PC-3 (cell line): ENCODE measurements at regions not wholly inside any gene's neighbourhood (a gene's known extent, or its start where the extent isn't known, plus 50 kb on each side); places are given as distances from the start of the nearest gene placed in this dataset.

Source experiments
- ATAC-seq: fragments of 200-7000 bp; cut with Tn5 transposase; 2 replicates; pipeline ENCODE4 v1.9.1; 2020; ENCODE audit warnings: mild to moderate bottlenecking, moderate library complexity
- BruUV-seq: library from RNA; stranded (reverse); fragments of 400-500 nt; replicated peaks from 2 replicates; lab custom pipeline; 2021; lab: Mats Ljungman, UMichigan
- CTCF ChIA-PET: fragments of 300-600 bp; sonication (Branson Sonifier 250); formaldehyde crosslinking; loops from one replicate; lab custom pipeline; 2022; ENCODE audit warnings: antibody characterized with exemption; lab: Charles Lee
- POLR2A ChIA-PET: fragments of 300-600 bp; sonication (Branson Sonifier 250); formaldehyde crosslinking; loops from one replicate; lab custom pipeline; 2022; ENCODE audit warnings: antibody characterized with exemption; ENCODE audit not compliant: unreplicated experiment; lab: Charles Lee
- DNase-seq: peaks from one replicate; pipeline ENCODE4 v3.0.0-alpha.2; 2015
- H2AFZ ChIP-seq: fragments of 300-600 bp; sonication (generic); 2 replicates; pipeline ENCODE4 v1.6.0; 2016; ENCODE audit warnings: antibody characterized with exemption, low read length
- H3F3A ChIP-seq: fragments of 300-600 bp; sonication (generic); one replicate; pipeline ENCODE4 v1.6.0; 2017; ENCODE audit warnings: antibody characterized with exemption, low read length, control low read depth, mild to moderate bottlenecking; ENCODE audit not compliant: unreplicated experiment
- H3K27ac ChIP-seq: fragments of 300-600 bp; sonication (generic); 2 replicates; pipeline ENCODE4 v1.5.1; 2016; ENCODE audit warnings: mild to moderate bottlenecking, low read length
- H3K27me3 ChIP-seq: fragments of 300-600 bp; sonication (generic); 2 replicates; pipeline ENCODE4 v1.6.1; 2016; ENCODE audit warnings: low read length, mixed read lengths
- H3K36me3 ChIP-seq: fragments of 300-600 bp; sonication (generic); 2 replicates; pipeline ENCODE4 v1.6.1; 2016; ENCODE audit warnings: low read depth, mixed run types, low read length, mixed read lengths
- H3K4me1 ChIP-seq: fragments of 300-600 bp; sonication (generic); 2 replicates; pipeline ENCODE4 v1.5.1; 2016; ENCODE audit warnings: low read length; ENCODE audit not compliant: insufficient read depth
- H3K4me2 ChIP-seq: fragments of 300-600 bp; sonication (generic); 2 replicates; pipeline ENCODE4 v1.6.0; 2016; ENCODE audit warnings: low read length
- H3K4me3 ChIP-seq: fragments of 300-600 bp; sonication (generic); 2 replicates; pipeline ENCODE4 v1.5.1; 2016; ENCODE audit warnings: mild to moderate bottlenecking, low read length, mixed read lengths
- H3K79me2 ChIP-seq: fragments of 300-600 bp; sonication (generic); 2 replicates; pipeline ENCODE4 v1.6.1; 2017; ENCODE audit warnings: low read length, mixed read lengths
- H3K9ac ChIP-seq: fragments of 300-600 bp; sonication (generic); 2 replicates; pipeline ENCODE4 v1.6.0; 2016; ENCODE audit warnings: mild to moderate bottlenecking, low read length
- H3K9me2 ChIP-seq: fragments of 300-600 bp; sonication (generic); replicated peaks from 2 replicates; pipeline ENCODE4 v1.6.1; 2016; ENCODE audit warnings: mixed run types, low read length, mixed read lengths
- H3K9me3 ChIP-seq: fragments of 300-600 bp; sonication (generic); 2 replicates; pipeline ENCODE4 v1.6.1; 2016; ENCODE audit warnings: low read length, mixed read lengths
- H4K20me1 ChIP-seq: fragments of 300-600 bp; sonication (generic); 2 replicates; pipeline ENCODE4 v1.6.1; 2016; ENCODE audit warnings: low read length, mixed read lengths
- CTCF ChIP-seq: fragments of 300-600 bp; sonication (generic); conservative IDR thresholded peaks from 2 replicates; pipeline ENCODE4 v1.5.1; 2017; ENCODE audit warnings: antibody characterized with exemption, low read depth, mild to moderate bottlenecking, low read length
- EZH2 ChIP-seq: fragments of 300-600 bp; sonication (generic); IDR thresholded peaks from one replicate; pipeline ENCODE4 v1.6.1; 2017; ENCODE audit warnings: antibody characterized with exemption, mild to moderate bottlenecking, low read length; ENCODE audit not compliant: unreplicated experiment
- EZH2phosphoT487 ChIP-seq: fragments of 300-600 bp; sonication (generic); IDR thresholded peaks from 2 replicates; pipeline ENCODE4 v1.6.1; 2018; ENCODE audit warnings: mild to moderate bottlenecking, antibody characterized with exemption, low read length, borderline replicate concordance
- intact Hi-C: fragments of 100-400 bp; cut with micrococcal nuclease; formaldehyde crosslinking; loops from 2 replicates; pipeline ENCODE4 v1.9.0; 2023

- CTCF ChIA-PET, result no interaction called here
- Histone ChIP-seq H3K36me3 (no peaks in the 10 kb centered on the region), H3K4me1 (no peaks in the 10 kb centered on the region), H3K27me3 (no peaks in the 10 kb centered on the region), H3K4me3 (no peak overlapping the region), H3K27ac (no peak overlapping the region), H3K4me2 (no peak overlapping the region), H3F3A (no peaks in the 10 kb centered on the region), H3K79me2 (no peaks in the 10 kb centered on the region), H3K9me3 (no peaks in the 10 kb centered on the region), H3K9me2 (no peaks in the 10 kb centered on the region), H4K20me1 (no peaks in the 10 kb centered on the region), H2AFZ (no peak overlapping the region), H3K9ac (no peak overlapping the region)
- TF ChIP-seq EZH2 (no peak), EZH2phosphoT487 (no peak)
- ATAC-seq, result no peak
- BruUV-seq, result no TSS peak
- DNase-seq, result no peak
- intact Hi-C loops, result loop anchor here (10.0 kb wide), 2 partner anchors 52 to 328 kb away; no protein-coding TSS in a partner anchor
- POLR2A ChIA-PET, result no interaction called here
These were observed 275.0 kb downstream of the ALG10 start for GRCh38 chr12:34297126-34297789.

- intact Hi-C loops, result loop anchor here (10.0 kb wide), 2 partner anchors 53 to 327 kb away; no protein-coding TSS in a partner anchor
- DNase-seq (no peak), ATAC-seq (no peak)
- Histone ChIP-seq H3K27ac (no peak overlapping the region), H3K9ac (no peak overlapping the region), H2AFZ (peak overlapping the region; percentile 50; the same call in 1 of the 2 replicates), H4K20me1 (no peaks in the 10 kb centered on the region), H3K4me2 (peak overlapping the region; percentile 48; the same call in 1 of the 2 replicates), H3K4me1 (no peaks in the 10 kb centered on the region), H3K79me2 (no peaks in the 10 kb centered on the region), H3K9me2 (no peaks in the 10 kb centered on the region), H3K27me3 (no peaks in the 10 kb centered on the region), H3F3A (no peaks in the 10 kb centered on the region), H3K9me3 (no peaks in the 10 kb centered on the region), H3K4me3 (no peak overlapping the region), H3K36me3 (no peaks in the 10 kb centered on the region)
- POLR2A ChIA-PET, result no interaction called here
- CTCF ChIA-PET, result no interaction called here
- no peak for TF ChIP-seq CTCF
- TF ChIP-seq EZH2phosphoT487, result no peak
- no peak for TF ChIP-seq EZH2
- no TSS peak for BruUV-seq
These were observed 275.5 kb downstream of the ALG10 start for GRCh38 chr12:34297790-34298164.

GRCh38 chr12:34298176-34298970 lies 276.1 kb downstream of the ALG10 start:
- ChIA-PET CTCF (no interaction called here), POLR2A (no interaction called here)
- Histone ChIP-seq H4K20me1 (no peaks in the 10 kb centered on the region), H3K27ac (no peak overlapping the region), H3F3A (no peaks in the 10 kb centered on the region), H3K4me3 (no peak overlapping the region), H3K79me2 (no peaks in the 10 kb centered on the region), H3K36me3 (no peaks in the 10 kb centered on the region), H3K27me3 (no peaks in the 10 kb centered on the region), H3K9me2 (no peaks in the 10 kb centered on the region), H3K4me1 (no peaks in the 10 kb centered on the region), H3K4me2 (peak overlapping the region; percentile 48; the same call in 1 of the 2 replicates), H2AFZ (peak overlapping the region; percentile 50; the same call in 1 of the 2 replicates), H3K9me3 (no peaks in the 10 kb centered on the region), H3K9ac (no peak overlapping the region)
- intact Hi-C loops, result loop anchor here (10.0 kb wide), 2 partner anchors 54 to 326 kb away; no protein-coding TSS in a partner anchor
- no TSS peak for BruUV-seq
- DNase-seq (no peak), ATAC-seq (no peak)
- TF ChIP-seq EZH2 (no peak), EZH2phosphoT487 (no peak), CTCF (no peak)
